ENCODE measurements at regions not wholly inside any gene's neighbourhood (a gene's known extent, or its start where the extent isn't known, plus 50 kb on each side); places are given as distances from the start of the nearest gene placed in this dataset.
A peak's percentile ranks its signal among the peaks of the same experiment; 100 is the strongest.

- TF ChIP-seq EZH2phosphoT487 (IDR thresholded peaks at IDR 0.05; ENCODE audit: borderline replicate concordance) (no peak), CTCF (conservative IDR thresholded peaks at IDR 0.05; ENCODE audit: low read length) (0 out of 2 replicates have a peak, but pooled peaks have one; percentile 12)
- Histone ChIP-seq H3K27me3 (ENCODE audit: insufficient read depth, low read length, poor library complexity, severe bottlenecking) (no peaks in the 10 kb centered on the region), H3K36me3 (ENCODE audit: insufficient read depth, low read length) (no peaks in the 10 kb centered on the region), H3K9ac (ENCODE audit: low read depth, low read length, poor library complexity, severe bottlenecking) (peak overlapping the region; percentile 48), H3K9me2 (replicated peaks; ENCODE audit: low read depth, low read length) (no peaks in the 10 kb centered on the region), H3K4me2 (ENCODE audit: low read depth, low read length, poor library complexity, severe bottlenecking) (peak overlapping the region; percentile 45), H3K4me1 (ENCODE audit: insufficient read depth, low read length, poor library complexity, severe bottlenecking) (peaks cover 60% of the 10 kb centered on the region), H3F3A (ENCODE audit: low read depth) (peaks cover 4% of the 10 kb centered on the region; the same call in 1 of the 2 replicates), H4K20me1 (ENCODE audit: insufficient read depth, low read length, poor library complexity, severe bottlenecking) (no peaks in the 10 kb centered on the region), H2AFZ (ENCODE audit: low read length) (0 out of 2 replicates have a peak overlapping the region, but pooled peaks have one; percentile 23), H3K79me2 (ENCODE audit: insufficient read depth, low read length) (no peaks in the 10 kb centered on the region), H3K9me3 (ENCODE audit: insufficient read depth, low read depth, low read length) (no peaks in the 10 kb centered on the region), H3K4me3 (ENCODE audit: low read length, poor library complexity, severe bottlenecking) (peak overlapping the region; percentile 14)
Observed at GRCh38 chr2:8281950-8282857, 399.7 kb upstream of the ID2 start.

GRCh38 chr2:8282858-8283252 lies 399.0 kb upstream of the ID2 start:
- no peaks in the 10 kb centered on the region for H3K27me3 ChIP-seq (ENCODE audit: insufficient read depth, low read length, poor library complexity, severe bottlenecking)
- H3K4me3 ChIP-seq (ENCODE audit: low read length, poor library complexity, severe bottlenecking), result peak overlapping the region; percentile 14
- no peaks in the 10 kb centered on the region for H3K79me2 ChIP-seq (ENCODE audit: insufficient read depth, low read length)
- peak overlapping the region; percentile 45 for H3K4me2 ChIP-seq (ENCODE audit: low read depth, low read length, poor library complexity, severe bottlenecking)
- TF ChIP-seq CTCF (conservative IDR thresholded peaks at IDR 0.05; ENCODE audit: low read length) (no peak), EZH2phosphoT487 (IDR thresholded peaks at IDR 0.05; ENCODE audit: borderline replicate concordance) (no peak)
- peaks cover 4% of the 10 kb centered on the region; the same call in 1 of the 2 replicates for H3F3A ChIP-seq (ENCODE audit: low read depth)
- H3K9me2 ChIP-seq (replicated peaks; ENCODE audit: low read depth, low read length), result no peaks in the 10 kb centered on the region
- H3K36me3 ChIP-seq (ENCODE audit: insufficient read depth, low read length), result no peaks in the 10 kb centered on the region
- peaks cover 60% of the 10 kb centered on the region for H3K4me1 ChIP-seq (ENCODE audit: insufficient read depth, low read length, poor library complexity, severe bottlenecking)
- peak overlapping the region; percentile 48 for H3K9ac ChIP-seq (ENCODE audit: low read depth, low read length, poor library complexity, severe bottlenecking)
- H3K9me3 ChIP-seq (ENCODE audit: insufficient read depth, low read depth, low read length), result no peaks in the 10 kb centered on the region
- no peaks in the 10 kb centered on the region for H4K20me1 ChIP-seq (ENCODE audit: insufficient read depth, low read length, poor library complexity, severe bottlenecking)
- peak overlapping the region; percentile 9; the same call in 1 of the 2 replicates for H2AFZ ChIP-seq (ENCODE audit: low read length)

- H3K4me1 ChIP-seq (ENCODE audit: insufficient read depth, low read length, poor library complexity, severe bottlenecking), result peaks cover 60% of the 10 kb centered on the region
- peaks cover 4% of the 10 kb centered on the region; the same call in 1 of the 2 replicates for H3F3A ChIP-seq (ENCODE audit: low read depth)
- TF ChIP-seq EZH2phosphoT487 (IDR thresholded peaks at IDR 0.05; ENCODE audit: borderline replicate concordance), result no peak
- TF ChIP-seq CTCF (conservative IDR thresholded peaks at IDR 0.05; ENCODE audit: low read length), result peak; percentile 74
Observed at GRCh38 chr2:8285081-8285480, 396.8 kb upstream of the ID2 start.

More at GRCh38 chr2:8285081-8285480, 396.8 kb upstream of the ID2 start:
- Histone ChIP-seq H3K9ac (ENCODE audit: low read depth, low read length, poor library complexity, severe bottlenecking) (peak overlapping the region; percentile 48), H3K9me3 (ENCODE audit: insufficient read depth, low read depth, low read length) (no peaks in the 10 kb centered on the region), H3K9me2 (replicated peaks; ENCODE audit: low read depth, low read length) (no peaks in the 10 kb centered on the region), H4K20me1 (ENCODE audit: insufficient read depth, low read length, poor library complexity, severe bottlenecking) (no peaks in the 10 kb centered on the region), H3K79me2 (ENCODE audit: insufficient read depth, low read length) (no peaks in the 10 kb centered on the region), H3K4me2 (ENCODE audit: low read depth, low read length, poor library complexity, severe bottlenecking) (no peak overlapping the region), H3K36me3 (ENCODE audit: insufficient read depth, low read length) (no peaks in the 10 kb centered on the region), H2AFZ (ENCODE audit: low read length) (no peak overlapping the region), H3K4me3 (ENCODE audit: low read length, poor library complexity, severe bottlenecking) (no peak overlapping the region), H3K27me3 (ENCODE audit: insufficient read depth, low read length, poor library complexity, severe bottlenecking) (no peaks in the 10 kb centered on the region)

Data from Loucy (cell line).